OCI-M1 (cell line): ENCODE measurements at regions not wholly inside any gene's neighbourhood (a gene's known extent, or its start where the extent isn't known, plus 50 kb on each side); places are given as distances from the start of the nearest gene placed in this dataset.

Experiments
- DNase-seq: peaks from one replicate; lab custom pipeline; 2025; lab: John Stamatoyannopoulos, UW

GRCh38 chr15:81529481-81529880, 155.5 kb upstream of the TMC3 start:
- DNase-seq = no peak

- DNase-seq = no peak
Observed at GRCh38 chr15:81526029-81526428, 152.0 kb upstream of the TMC3 start.

GRCh38 chr15:81524496-81524895, 150.5 kb upstream of the TMC3 start:
- no peak for DNase-seq

GRCh38 chr15:81523867-81524266, 149.9 kb upstream of the TMC3 start:
- no peak for DNase-seq

GRCh38 chr15:81520480-81520879, 146.5 kb upstream of the TMC3 start:
- DNase-seq = no peak

GRCh38 chr15:81516461-81516860, 142.4 kb upstream of the TMC3 start:
- DNase-seq = no peak

- no peak for DNase-seq
Observed at GRCh38 chr15:81516012-81516411, 142.0 kb upstream of the TMC3 start.

GRCh38 chr15:81514725-81515124, 140.7 kb upstream of the TMC3 start:
- no peak for DNase-seq

GRCh38 chr15:81511138-81511537, 137.1 kb upstream of the TMC3 start:
- no peak for DNase-seq

GRCh38 chr15:81507831-81508230, 133.8 kb upstream of the TMC3 start:
- no peak for DNase-seq

GRCh38 chr15:81506936-81507335, 132.9 kb upstream of the TMC3 start:
- no peak for DNase-seq

GRCh38 chr15:81506071-81506470, 132.1 kb upstream of the TMC3 start:
- no peak for DNase-seq

GRCh38 chr15:81504170-81504905, 130.3 kb upstream of the TMC3 start:
- no peak for DNase-seq

- DNase-seq = no peak
Observed at GRCh38 chr15:81502439-81502838, 128.4 kb upstream of the TMC3 start.

- DNase-seq = no peak
Observed at GRCh38 chr15:81500081-81500480, 126.1 kb upstream of the TMC3 start.

GRCh38 chr15:81498294-81498693, 124.3 kb upstream of the TMC3 start:
- DNase-seq = no peak

- no peak for DNase-seq
Observed at GRCh38 chr15:81497238-81497637, 123.2 kb upstream of the TMC3 start.

- DNase-seq = no peak
Observed at GRCh38 chr15:81495780-81496467, 121.9 kb upstream of the TMC3 start.

GRCh38 chr15:81492969-81493645, 119.1 kb upstream of the TMC3 start:
- DNase-seq = no peak

GRCh38 chr15:81492331-81492968, 118.4 kb upstream of the TMC3 start:
- DNase-seq = no peak

GRCh38 chr15:81491414-81492096, 117.5 kb upstream of the TMC3 start:
- no peak for DNase-seq

- DNase-seq = no peak
Observed at GRCh38 chr15:81485806-81486205, 111.8 kb upstream of the TMC3 start.
